ENCODE measurements at regions not wholly inside any gene's neighbourhood (a gene's known extent, or its start where the extent isn't known, plus 50 kb on each side); places are given as distances from the start of the nearest gene placed in this dataset.

DNA sequence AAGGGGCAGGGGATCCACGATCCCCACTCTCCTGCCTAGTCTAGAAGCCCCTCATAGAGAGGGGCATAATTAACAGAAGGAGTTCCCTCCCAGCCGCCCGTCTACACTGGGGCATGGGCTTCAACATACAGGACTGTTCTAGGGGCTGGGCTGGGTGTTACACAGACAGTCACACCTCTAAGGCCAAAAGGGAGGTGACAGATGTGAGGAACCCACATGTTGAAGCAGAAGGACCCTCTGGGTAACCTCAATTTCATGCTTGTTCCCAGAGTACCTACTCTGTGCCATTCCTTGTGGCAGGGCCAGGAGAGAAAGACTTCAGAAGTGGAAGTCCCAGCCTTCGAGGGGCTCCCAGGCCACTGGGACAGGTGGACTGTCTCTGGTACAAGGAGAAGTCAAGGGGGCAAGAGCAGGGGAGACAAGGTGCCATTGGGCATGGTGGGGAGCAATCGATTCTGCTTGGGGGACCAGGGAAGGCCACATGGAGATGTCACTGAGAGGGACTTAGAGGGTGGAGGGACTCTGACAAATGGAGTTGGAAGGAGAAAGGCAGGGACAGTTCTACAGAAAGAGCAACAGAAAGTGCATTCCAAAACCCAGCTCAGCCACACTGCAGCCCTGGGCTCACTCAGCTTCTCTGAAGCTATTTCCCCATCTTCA lies 71.3 kb downstream of the CPN2 start:
- no peak for DNase-seq (ENCODE audit: extremely low read depth, low read depth)
- H3K4me3 ChIP-seq (replicated peaks; ENCODE audit: low read depth, low read length): no peak overlapping the region
- TF ChIP-seq, protein P1, sequence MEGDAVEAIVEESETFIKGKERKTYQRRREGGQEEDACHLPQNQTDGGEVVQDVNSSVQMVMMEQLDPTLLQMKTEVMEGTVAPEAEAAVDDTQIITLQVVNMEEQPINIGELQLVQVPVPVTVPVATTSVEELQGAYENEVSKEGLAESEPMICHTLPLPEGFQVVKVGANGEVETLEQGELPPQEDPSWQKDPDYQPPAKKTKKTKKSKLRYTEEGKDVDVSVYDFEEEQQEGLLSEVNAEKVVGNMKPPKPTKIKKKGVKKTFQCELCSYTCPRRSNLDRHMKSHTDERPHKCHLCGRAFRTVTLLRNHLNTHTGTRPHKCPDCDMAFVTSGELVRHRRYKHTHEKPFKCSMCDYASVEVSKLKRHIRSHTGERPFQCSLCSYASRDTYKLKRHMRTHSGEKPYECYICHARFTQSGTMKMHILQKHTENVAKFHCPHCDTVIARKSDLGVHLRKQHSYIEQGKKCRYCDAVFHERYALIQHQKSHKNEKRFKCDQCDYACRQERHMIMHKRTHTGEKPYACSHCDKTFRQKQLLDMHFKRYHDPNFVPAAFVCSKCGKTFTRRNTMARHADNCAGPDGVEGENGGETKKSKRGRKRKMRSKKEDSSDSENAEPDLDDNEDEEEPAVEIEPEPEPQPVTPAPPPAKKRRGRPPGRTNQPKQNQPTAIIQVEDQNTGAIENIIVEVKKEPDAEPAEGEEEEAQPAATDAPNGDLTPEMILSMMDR (IDR thresholded peaks at IDR 0.05; ENCODE audit: low read depth, low read length, missing control alignments): no peak

- no peak for DNase-seq (ENCODE audit: extremely low read depth, low read depth)
- TF ChIP-seq, protein P1 (IDR thresholded peaks at IDR 0.05; ENCODE audit: low read depth, low read length, missing control alignments): no peak
- H3K4me3 ChIP-seq (replicated peaks; ENCODE audit: low read depth, low read length): no peak overlapping the region
Measured at GRCh38 chr3:194280777-194281176, 70.4 kb downstream of the CPN2 start.

GRCh38 chr3:194281306-194281705 lies 69.8 kb downstream of the CPN2 start:
- no peak for DNase-seq (ENCODE audit: extremely low read depth, low read depth)
- TF ChIP-seq, protein P1 (IDR thresholded peaks at IDR 0.05; ENCODE audit: low read depth, low read length, missing control alignments): no peak
- H3K4me3 ChIP-seq (replicated peaks; ENCODE audit: low read depth, low read length): no peak overlapping the region

GRCh38 chr3:194281766-194282165 lies 69.4 kb downstream of the CPN2 start:
- no peak for DNase-seq (ENCODE audit: extremely low read depth, low read depth)
- TF ChIP-seq, protein P1 (IDR thresholded peaks at IDR 0.05; ENCODE audit: low read depth, low read length, missing control alignments): no peak
- no peak overlapping the region for H3K4me3 ChIP-seq (replicated peaks; ENCODE audit: low read depth, low read length)

DNA sequence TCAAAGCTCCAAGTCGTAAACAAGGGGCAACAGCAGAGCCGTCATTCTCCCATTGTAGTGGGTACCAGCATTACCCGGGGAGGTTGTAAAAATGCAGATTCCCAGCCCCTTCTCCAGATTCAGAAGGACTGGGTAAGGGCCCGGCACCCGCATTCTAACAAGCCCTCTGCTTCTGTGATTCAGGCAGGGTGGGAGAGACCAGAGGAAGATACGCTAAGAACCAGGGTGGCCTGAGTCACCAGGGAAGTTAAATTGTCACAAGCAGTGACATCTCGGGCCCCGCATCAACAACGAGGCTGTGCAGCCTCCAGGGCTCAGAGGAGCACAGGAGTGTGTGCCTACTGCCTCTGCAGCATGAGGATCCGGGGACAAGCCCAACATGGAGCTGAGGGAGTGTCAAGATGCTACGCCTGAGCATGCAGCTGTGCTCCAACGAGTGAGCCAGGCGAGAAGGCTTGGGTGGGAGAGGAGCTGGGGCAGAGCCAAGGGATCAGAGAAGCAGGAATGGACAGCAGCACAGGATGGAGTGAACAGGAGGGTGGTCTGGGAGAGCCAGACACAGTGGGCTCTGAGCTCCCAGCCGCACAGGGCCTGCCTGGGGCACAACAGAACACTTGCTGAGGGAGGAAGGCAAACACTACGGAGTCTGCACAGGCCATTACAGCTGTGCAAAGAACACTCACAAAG lies 68.5 kb downstream of the CPN2 start:
- no peak for DNase-seq (ENCODE audit: extremely low read depth, low read depth)
- TF ChIP-seq, protein P1 (IDR thresholded peaks at IDR 0.05; ENCODE audit: low read depth, low read length, missing control alignments): no peak
- H3K4me3 ChIP-seq (replicated peaks; ENCODE audit: low read depth, low read length): no peak overlapping the region

DNA sequence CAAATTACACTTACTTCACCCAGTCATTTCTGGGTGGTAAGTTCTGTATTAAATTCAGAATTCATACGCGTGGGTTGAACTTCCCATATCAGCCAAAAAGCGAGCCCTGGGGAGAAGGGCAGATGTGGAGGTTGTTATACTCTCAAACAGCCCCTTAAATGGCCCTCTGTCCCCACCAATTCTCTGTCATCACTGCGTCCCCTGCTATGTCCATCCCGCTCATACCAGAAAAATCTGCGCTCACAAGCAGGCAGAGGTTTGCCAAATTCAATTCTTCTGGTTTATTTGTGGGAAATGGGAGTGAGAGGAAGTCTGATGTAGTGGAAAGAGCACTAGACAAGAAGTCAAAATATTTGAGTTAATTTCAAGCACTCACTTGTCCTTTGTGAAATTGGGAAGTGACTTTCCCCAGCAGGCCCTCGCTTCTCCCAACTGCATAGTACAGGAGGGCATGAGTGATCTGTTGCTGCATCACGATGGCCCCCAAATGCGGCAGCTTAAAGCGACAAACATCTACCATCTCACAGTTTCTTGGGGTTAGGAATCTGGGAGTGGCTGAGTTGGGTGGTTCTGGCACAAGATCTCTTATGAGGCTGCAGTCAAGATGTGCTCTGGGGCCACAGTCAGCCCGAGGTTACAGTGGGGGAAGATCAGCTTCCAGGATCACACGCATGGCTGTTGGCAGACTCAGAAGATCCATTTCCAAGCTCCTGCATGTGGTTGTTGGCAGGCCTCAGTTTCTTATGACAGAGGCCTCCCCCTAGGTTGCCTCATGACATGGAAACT lies 67.7 kb downstream of the CPN2 start:
- H3K4me3 ChIP-seq (replicated peaks; ENCODE audit: low read depth, low read length): no peak overlapping the region
- no peak for DNase-seq (ENCODE audit: extremely low read depth, low read depth)
- TF ChIP-seq, protein P1 (IDR thresholded peaks at IDR 0.05; ENCODE audit: low read depth, low read length, missing control alignments): no peak

Data from HFF-Myc (cell line).